Caco-2 (cell line): ENCODE measurements at regions not wholly inside any gene's neighbourhood (a gene's known extent, or its start where the extent isn't known, plus 50 kb on each side); places are given as distances from the start of the nearest gene placed in this dataset.

Source experiments
- BruUV-seq: library from RNA; stranded (reverse); fragments of 400-500 nt; replicated peaks from 2 replicates; lab custom pipeline; 2021; lab: Mats Ljungman, UMichigan
- CTCF ChIA-PET: fragments of 300-600 bp; sonication (Branson Sonifier 250); formaldehyde crosslinking; loops from one replicate; lab custom pipeline; 2022; ENCODE audit warnings: antibody characterized with exemption; lab: Charles Lee
- POLR2A ChIA-PET: fragments of 300-600 bp; sonication (Branson Sonifier 250); formaldehyde crosslinking; loops from one replicate; lab custom pipeline; 2022; ENCODE audit warnings: antibody characterized with exemption; lab: Charles Lee
- DNase-seq, 2 experiments: peaks; one replicate each; pipeline versions ENCODE4 v3.0.0 to v3.0.0-alpha.2; 2020 to 2022
- H3K27me3 ChIP-seq: replicated peaks from 2 replicates; pipeline ENCODE4 v1.6.0; 2011; ENCODE audit warnings: low read length; ENCODE audit not compliant: control insufficient read depth, insufficient read depth
- H3K36me3 ChIP-seq: 2 replicates; pipeline ENCODE4 v1.5.1; 2011; ENCODE audit warnings: low read length; ENCODE audit not compliant: control insufficient read depth, insufficient read depth
- H3K4me1 ChIP-seq: fragments of 250-450 bp; sonication (Bioruptor Pico); 2 replicates; pipeline ENCODE4 v1.5.1; 2020; ENCODE audit warnings: mild to moderate bottlenecking
- H3K4me3 ChIP-seq: 2 replicates; pipeline ENCODE4 v1.5.1; 2011; ENCODE audit warnings: low read depth, mild to moderate bottlenecking, control low read depth, low read length
- H3K9me3 ChIP-seq: fragments of 250-450 bp; sonication (Bioruptor Pico); 2 replicates; pipeline ENCODE4 v1.5.1; 2020; ENCODE audit warnings: mild to moderate bottlenecking, moderate library complexity
- H3K27ac Mint-ChIP-seq: one replicate; pipeline ENCODE4 v1.8.0; 2022; ENCODE audit warnings: mixed read lengths; ENCODE audit not compliant: unreplicated experiment
- H3K27me3 Mint-ChIP-seq: one replicate; pipeline ENCODE4 v1.8.0; 2022; ENCODE audit warnings: mixed read lengths; ENCODE audit not compliant: insufficient read depth, unreplicated experiment
- H3K36me3 Mint-ChIP-seq: one replicate; pipeline ENCODE4 v1.8.0; 2022; ENCODE audit warnings: mild to moderate bottlenecking, mixed read lengths; ENCODE audit not compliant: insufficient read depth, unreplicated experiment
- H3K4me1 Mint-ChIP-seq: one replicate; pipeline ENCODE4 v1.8.0; 2022; ENCODE audit warnings: low read depth, mixed read lengths; ENCODE audit not compliant: unreplicated experiment
- H3K4me3 Mint-ChIP-seq: one replicate; pipeline ENCODE4 v1.8.0; 2022; ENCODE audit warnings: mild to moderate bottlenecking, moderate library complexity, mixed read lengths; ENCODE audit not compliant: unreplicated experiment
- H3K9me3 Mint-ChIP-seq: one replicate; pipeline ENCODE4 v1.8.0; 2022; ENCODE audit warnings: mixed read lengths; ENCODE audit not compliant: unreplicated experiment
- intact Hi-C: fragments of 100-400 bp; cut with micrococcal nuclease; formaldehyde crosslinking; loops from one replicate; pipeline ENCODE4 v1.10.0; 2022; ENCODE audit not compliant: unreplicated experiment
- TF ChIP-seq, protein P1 (sequence below), 2 experiments: fragments of 200-600 bp in 1 of 2; IDR thresholded peaks; 1 replicate in 1 of 2; 2 replicates in 1 of 2; pipeline versions ENCODE4 v1.5.1 to v1.8.0; 2011 to 2022; ENCODE audit warnings: antibody characterized with exemption in 1 of 2, control low read depth in 1 of 2, inconsistent platforms in 1 of 2, low read depth in 1 of 2, low read length in 1 of 2, mild to moderate bottlenecking in 1 of 2, moderate library complexity in 1 of 2; ENCODE audit not compliant: insufficient read depth in 1 of 2, severe bottlenecking in 1 of 2, unreplicated experiment in 1 of 2

- intact Hi-C loops, result no loop called here
- Mint-ChIP-seq H3K4me1 (no peaks in the 10 kb centered on the region), H3K27me3 (peaks cover 2% of the 10 kb centered on the region), H3K36me3 (no peaks in the 10 kb centered on the region), H3K9me3 (peaks cover 10% of the 10 kb centered on the region), H3K4me3 (no peak overlapping the region), H3K27ac (no peak overlapping the region)
- Histone ChIP-seq H3K4me1 (no peaks in the 10 kb centered on the region), H3K9me3 (no peaks in the 10 kb centered on the region), H3K36me3 (no peaks in the 10 kb centered on the region), H3K4me3 (no peak overlapping the region), H3K27me3 (no peaks in the 10 kb centered on the region)
- TF ChIP-seq, protein P1, sequence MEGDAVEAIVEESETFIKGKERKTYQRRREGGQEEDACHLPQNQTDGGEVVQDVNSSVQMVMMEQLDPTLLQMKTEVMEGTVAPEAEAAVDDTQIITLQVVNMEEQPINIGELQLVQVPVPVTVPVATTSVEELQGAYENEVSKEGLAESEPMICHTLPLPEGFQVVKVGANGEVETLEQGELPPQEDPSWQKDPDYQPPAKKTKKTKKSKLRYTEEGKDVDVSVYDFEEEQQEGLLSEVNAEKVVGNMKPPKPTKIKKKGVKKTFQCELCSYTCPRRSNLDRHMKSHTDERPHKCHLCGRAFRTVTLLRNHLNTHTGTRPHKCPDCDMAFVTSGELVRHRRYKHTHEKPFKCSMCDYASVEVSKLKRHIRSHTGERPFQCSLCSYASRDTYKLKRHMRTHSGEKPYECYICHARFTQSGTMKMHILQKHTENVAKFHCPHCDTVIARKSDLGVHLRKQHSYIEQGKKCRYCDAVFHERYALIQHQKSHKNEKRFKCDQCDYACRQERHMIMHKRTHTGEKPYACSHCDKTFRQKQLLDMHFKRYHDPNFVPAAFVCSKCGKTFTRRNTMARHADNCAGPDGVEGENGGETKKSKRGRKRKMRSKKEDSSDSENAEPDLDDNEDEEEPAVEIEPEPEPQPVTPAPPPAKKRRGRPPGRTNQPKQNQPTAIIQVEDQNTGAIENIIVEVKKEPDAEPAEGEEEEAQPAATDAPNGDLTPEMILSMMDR (IDR thresholded peaks at IDR 0.05; ENCODE audit: insufficient read depth in 1 of 2, low read depth in 1 of 2, low read length in 1 of 2, severe bottlenecking in 1 of 2, unreplicated experiment in 1 of 2), result no peak
- DNase-seq, result no peak
- no TSS peak for BruUV-seq
- ChIA-PET CTCF (no interaction called here), POLR2A (no interaction called here)
These were observed 50.4 kb upstream of the DAB1 start for GRCh38 chr1:57474137-57474750.
